NCI-H748 (cell line): ENCODE measurements at regions not wholly inside any gene's neighbourhood (a gene's known extent, or its start where the extent isn't known, plus 50 kb on each side); places are given as distances from the start of the nearest gene placed in this dataset.

ENCODE experiments used
- DNase-seq: peaks from one replicate; lab custom pipeline; 2025; ENCODE audit not compliant: unreplicated experiment; lab: John Stamatoyannopoulos, UW

DNA sequence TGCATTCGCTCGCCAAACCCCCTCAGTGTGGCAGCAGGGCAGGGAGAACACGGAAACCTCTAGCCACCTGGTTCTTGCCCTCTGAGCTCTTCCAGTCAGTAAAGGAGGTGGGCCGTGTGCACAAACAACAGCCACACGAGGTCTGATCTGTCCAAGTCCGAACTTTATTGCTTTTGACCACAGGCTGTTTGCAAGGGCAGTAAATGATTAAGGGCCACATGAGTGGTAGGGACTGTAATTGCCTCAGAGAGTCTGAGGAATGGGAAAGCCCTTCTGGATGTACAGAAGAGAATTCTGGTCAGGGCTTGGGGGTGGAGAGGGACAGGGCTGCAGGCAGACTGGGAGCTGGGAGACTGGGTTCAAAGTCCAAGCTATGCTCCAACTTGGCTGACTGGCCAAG is 75.7 kb upstream of the LHX1 start:
- no peak for DNase-seq

DNA sequence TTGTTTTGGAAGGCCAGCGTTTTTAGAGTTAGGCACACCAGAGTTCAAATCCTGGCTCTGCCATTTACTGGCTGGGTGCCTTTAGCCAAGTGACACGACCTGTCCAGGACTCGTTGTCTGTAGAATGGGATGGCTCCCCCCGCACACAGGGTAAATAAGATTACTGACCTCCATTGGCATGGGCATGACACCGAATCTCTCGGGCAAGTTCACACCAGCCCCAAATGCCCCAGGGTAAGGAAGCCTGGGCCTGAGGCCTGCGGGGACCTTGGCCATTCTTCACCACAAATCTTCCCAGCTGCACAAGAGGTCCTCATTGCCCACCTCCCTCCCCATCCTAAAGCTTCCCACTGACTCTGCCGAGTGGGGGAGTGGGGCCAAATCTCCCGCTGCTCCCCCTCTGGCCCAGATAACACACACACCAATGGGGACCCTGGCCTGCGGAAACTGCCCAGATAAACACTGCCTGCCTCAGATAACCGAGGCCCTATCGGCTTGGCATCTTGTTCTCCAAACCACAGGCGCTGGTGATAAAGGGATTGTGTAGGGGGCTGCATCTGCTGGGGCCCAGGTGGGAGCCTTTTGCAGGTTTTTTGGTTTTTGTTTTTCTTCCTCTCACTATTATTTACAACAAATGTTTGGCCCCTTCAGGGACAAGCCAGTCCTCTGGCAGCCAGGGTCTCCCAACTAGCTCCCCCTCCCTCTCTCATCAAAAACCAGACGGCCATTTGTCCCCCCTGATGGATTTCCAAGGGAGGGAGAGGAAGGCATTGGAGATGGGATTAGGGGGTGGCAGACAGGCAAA is 75.0 kb upstream of the LHX1 start:
- no peak for DNase-seq

DNA sequence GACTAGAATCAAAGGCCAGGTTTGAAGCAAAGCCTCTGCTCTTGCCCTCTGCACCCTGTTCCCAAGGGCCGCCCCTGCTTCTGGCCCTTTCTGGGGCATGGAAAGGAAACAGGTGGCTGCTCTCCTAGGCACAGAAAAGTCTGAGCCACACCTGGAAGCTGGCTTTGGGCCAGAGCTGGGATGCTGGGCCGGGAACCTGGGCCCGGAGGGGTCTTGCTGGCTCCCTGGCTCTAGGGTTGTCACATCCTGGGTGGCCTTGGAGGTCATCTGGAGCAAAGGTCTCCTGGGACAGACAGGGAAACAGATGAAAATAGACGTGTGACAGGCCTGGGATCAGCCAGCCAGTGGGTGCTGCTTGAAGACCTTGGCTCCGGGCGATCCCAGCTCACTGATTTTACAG is 74.1 kb upstream of the LHX1 start:
- DNase-seq: no peak

DNA sequence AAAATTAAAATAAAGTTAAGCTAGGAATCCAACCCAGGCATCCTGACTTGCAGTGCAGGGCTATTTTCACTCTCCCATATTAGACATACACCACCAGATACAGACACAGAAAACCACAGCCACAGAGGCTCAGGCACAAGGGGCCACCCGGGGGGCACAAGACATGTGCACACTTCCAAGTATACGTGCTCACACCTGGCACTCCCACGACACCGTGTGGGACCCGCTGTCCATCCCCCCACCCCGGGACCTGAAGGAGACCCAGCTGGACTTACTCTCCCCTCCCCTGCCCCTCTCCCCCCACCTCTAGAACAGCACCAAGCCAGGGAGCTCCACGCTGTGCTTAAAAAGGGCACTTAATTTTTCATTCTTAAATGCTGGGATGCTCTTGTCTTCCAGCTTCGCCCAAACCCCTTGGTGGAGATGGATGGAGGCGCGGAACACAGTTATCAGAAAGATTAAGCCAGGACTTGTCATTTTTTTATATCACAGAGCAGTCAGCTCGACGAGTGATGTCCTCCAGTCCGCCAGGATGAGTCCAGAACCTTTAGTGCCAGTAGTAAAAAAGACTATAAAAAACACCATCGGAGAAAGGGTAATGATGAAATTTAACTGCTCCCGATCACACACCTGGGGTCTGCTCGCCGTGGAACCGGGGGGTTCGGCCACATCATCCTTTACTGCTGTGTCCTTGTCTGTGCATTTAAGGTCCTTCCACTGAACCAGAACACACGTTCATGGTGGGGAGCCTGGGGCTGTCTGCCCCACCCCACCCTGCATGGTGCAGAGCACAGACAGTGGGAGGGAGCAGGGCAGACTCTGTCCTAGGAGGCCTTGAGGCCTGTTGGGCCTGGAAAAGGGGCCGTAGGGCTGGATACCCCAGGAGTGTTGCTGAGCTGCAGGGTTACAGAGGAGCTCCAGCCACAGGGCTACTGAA is 73.3 kb upstream of the LHX1 start:
- no peak for DNase-seq

DNA sequence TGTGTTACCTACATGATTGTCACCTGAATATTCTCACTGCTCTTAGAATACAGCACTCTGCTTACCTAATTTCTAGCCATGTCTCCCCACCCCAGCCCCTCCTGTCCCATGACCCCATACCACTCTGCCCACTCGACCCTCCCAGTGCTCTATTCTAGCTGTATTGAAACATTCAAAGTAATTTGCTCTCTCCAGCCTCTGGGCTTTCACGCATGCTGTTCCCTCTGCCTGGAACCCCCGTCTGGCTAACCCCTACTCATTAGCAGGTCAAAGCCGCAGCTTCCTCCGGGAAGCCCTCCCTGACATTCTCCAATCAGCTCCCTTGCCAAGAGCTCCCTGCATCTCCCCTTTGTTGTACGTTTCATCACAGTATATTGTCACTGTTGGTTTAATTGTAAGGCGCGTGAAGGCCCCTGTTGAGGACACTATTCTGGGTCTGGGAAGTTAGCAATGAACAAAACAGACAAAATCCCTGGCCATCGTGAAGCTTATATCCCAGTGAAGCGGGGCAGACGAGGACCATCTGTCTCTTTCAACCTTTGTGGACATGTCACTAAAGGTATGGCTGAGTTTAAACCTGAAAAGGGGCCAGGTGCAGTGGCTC is 72.3 kb upstream of the LHX1 start:
- DNase-seq: no peak

DNA sequence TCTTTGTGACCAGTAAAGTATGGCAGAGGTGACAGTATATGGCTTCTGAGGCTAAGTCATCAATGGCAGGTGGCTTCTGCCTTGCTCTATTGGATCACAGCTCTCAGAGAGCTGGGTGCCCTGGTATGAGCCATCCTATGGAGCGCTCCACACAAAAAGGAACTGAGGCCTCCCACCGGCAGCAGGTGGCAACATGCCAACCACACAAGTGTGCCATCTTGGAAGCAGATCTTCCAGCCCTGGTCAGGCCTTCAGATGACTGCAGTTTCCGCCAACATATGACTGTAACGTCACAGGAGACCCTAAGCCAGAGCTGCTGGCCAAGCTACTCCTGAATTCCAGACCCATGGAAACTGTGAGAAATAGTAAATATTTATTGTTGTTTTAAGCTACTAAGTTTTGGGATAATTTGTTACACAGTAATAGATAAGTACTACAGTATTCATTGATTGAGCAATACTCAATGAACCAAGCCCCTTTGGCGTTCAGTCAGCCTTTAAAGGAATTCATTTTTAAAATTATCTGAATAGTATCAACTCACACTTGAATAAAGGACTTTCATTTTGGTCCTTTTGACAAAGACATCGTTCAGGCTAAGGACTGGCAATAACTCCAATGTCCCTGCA is 69.4 kb upstream of the LHX1 start:
- DNase-seq: no peak

DNA sequence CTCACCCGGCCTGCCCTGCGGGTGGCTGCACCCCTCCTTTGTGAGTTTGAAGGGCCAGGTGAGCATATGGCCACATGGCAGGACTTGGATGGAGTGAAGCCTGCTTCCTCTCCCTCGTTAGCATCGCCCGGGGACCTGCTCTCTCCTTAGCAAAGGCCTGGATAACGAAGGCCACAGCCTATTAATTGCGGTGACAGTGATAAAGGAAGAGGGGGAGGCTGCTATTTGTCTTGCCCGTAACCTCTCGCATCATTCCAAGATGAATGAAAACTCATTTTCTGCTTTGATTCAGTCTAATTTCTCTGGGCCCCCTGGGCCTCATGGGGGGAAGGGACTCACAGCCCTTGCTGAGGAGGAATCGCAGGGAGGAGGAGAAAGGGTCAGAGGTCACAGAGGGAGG is 68.5 kb upstream of the LHX1 start:
- no peak for DNase-seq

DNA sequence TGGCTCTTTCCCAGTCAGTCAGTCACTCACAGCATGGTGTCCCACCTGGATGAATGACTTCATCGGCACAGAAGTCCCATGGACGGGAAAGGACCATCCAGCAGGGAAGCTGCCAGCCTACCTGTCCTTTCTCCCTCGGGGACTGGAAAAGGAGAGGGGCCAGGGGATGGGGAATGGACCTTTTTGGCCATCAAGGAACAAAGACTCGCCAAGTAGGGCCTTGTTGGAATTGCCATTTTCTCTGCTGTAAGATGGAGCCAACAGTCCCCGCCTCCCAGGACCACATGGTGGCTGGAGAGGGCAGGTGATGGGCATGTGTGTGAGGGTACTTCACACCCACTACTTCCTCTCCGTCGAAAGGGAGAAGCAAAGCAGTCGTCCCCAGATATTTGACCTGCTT is 67.8 kb upstream of the LHX1 start:
- no peak for DNase-seq

DNA sequence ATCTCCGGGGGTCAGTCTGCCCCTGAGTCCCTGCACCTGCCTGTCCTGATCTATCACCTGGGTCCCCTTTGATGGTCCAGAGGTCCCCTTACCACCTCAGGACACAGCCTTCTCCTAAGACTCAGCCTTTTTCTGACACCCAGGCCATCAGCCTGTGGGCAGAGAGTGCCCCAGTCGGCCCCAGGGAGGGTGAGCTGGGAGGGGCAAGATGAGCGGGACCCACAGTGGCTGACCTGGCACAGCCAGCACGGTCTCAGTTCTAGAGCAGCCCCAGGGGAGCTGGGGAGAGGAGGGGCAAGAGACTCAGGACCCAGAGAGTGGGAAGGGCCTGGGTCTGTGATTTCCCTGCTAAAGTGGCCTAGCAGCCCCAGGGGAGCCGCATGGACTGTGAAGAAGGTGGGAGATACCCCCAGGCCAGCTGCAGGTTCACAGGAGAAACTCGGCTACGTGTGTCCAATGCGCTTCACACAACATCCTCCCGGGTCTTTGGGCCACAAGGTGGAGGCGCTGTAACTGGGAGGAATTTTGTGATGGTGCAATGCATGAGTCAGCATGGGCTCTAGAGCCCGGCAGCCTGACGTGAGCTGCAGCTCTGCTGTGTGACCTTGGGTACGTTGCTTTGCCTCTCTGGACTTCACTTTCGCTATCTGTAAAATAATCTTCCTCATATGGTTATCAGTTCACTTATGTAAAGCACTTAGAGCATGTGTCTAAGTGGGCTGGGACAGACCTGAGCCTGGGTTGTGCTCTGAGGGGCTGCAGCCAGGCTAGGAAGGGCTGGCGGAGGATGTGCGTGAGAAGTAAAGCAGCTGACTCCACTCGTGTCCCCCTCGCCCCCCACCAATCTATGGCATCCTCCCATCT is 67.2 kb upstream of the LHX1 start:
- no peak for DNase-seq

DNA sequence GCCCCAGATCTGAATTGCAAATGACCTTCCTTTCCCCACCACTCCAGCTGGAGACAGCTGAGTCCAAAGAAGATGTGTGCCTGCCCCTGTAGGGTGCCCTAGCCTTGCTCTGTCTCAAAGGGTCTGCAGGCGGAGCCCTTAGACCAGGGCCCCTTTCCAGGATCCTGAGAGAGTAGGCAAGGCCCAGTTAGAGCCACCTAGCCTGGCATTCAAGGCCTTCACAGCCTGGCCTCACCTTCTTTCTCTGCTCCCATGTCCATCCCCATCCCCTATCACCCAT is 66.6 kb upstream of the LHX1 start:
- no peak for DNase-seq

DNA sequence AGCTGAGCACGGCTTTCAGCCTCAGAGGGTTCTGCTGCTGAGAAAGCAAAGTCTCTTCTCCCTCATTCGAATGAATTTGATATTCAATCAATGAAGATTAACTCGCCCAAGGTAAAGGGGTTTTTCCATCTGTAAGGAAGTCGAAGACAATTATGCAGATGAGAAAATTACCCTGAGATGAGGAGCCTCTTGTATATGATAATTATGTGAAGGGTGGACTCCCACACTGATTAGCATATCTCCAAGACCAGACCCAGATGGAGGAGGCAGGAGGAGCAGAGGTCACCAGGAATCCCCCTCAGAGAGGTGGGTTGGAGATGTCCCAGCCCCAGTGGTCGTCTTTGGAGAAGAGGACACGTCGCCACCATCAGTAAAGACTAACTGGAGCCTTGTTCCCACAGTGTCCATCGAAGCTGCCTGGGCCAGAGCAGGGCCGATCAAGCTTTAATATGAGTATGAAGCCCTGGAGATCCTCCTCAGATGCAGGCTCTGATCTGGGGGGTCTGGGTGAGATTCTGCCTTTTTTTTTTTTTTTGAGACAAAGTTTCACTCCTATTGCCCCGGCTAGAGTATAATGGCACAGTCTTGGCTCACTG is 61.5 kb upstream of the LHX1 start:
- DNase-seq: no peak

DNA sequence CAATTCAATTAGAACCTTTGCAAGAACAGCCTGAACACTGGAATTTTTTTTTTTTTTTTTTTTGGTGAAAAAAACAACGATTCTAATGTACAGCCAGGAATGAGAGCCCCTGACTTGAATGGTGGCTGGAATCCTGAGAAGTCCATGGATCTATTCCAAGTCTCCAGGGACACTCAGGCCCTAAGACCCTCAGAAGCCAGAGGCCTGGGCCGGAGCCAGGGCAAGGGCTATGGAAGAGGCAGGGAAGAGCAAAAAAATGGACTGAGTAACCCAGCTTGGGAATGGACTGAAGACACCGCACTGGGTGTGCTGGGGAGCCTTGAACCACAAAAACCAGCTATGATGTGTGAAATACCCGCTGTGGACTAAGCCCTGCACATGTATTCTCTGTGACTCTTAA is 60.3 kb upstream of the LHX1 start:
- DNase-seq: no peak

DNA sequence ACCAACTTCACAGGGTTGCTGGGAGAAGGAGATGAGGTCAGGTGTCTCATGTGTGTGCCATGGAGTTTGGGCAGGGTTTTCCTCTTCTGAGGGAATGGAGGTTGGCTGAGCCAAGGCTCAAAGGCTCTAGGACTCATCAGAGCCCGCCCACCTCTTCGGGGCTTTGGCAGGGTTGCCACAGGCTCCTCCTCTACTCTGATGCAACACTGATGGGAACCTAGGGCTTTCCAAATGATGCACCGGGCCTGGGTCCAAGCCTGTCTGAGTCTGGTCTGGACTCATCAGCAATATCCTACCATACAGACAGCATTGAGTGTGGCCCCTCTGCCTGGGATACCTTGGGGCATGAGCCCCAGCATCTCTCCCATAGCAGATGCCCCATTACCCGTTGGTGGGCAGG is 59.5 kb upstream of the LHX1 start:
- DNase-seq: no peak

DNA sequence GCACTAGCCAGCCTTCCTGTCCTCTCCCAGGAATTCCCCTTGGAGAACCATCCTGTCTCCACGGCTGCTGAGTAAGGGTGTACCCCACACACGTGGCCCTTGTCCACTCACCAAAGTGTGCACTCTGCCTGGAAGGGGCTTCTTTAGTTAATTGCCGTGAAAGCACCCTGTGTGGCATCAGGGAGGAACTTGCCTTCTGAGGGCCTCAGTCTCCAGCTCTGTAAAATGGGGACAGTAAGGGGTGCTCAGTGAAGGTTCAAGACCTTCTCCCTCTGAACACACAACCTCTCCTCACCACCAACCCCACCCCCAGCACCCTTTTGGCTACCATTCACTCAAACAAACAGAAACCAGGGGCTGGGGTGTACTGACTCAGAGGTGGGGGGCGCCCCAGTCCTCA is 59.1 kb upstream of the LHX1 start:
- no peak for DNase-seq

DNA sequence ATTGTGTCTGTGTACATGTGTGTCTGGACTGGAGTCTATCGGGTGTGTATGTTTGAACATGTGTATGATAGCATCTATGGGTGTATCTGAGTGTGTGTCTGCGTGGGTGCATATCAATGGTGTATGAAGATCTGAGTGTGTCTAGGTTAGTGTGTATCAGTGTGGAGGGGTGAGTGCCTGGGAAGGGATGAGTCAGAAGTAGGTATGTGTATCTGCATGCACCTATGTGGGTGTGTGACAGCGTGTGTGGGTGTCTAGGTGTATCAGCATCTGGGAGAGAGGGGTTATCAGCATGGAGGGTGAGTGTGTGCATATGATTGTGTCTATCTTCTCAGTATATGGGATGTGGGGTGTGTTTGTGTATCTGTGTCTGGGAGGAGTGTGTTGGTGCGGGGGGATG is 58.2 kb upstream of the LHX1 start:
- no peak for DNase-seq

DNA sequence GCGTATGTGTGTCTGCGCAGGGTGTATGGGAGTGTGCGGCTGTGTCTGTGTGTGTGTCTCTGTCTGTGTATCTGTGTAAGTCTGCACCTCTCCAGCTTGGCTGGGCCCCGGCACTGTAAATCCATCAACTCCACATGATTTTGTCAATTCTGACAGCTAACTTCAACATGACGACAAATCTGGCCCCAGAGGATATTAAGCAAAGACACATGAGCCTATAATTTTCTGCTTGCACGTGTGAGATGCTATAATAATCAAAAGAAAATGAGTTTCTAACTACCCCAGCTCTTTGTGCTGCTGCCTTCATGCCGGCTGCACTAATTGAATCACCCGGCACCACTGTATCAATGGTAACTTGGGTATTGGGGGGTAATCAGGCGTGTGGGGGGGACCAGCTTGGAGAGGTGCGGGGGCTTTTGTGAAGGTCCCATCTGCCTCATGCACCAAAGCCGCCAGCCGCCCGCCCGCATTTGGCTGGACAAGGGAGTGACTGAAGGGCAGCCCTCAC is 57.6 kb upstream of the LHX1 start:
- no peak for DNase-seq

DNA sequence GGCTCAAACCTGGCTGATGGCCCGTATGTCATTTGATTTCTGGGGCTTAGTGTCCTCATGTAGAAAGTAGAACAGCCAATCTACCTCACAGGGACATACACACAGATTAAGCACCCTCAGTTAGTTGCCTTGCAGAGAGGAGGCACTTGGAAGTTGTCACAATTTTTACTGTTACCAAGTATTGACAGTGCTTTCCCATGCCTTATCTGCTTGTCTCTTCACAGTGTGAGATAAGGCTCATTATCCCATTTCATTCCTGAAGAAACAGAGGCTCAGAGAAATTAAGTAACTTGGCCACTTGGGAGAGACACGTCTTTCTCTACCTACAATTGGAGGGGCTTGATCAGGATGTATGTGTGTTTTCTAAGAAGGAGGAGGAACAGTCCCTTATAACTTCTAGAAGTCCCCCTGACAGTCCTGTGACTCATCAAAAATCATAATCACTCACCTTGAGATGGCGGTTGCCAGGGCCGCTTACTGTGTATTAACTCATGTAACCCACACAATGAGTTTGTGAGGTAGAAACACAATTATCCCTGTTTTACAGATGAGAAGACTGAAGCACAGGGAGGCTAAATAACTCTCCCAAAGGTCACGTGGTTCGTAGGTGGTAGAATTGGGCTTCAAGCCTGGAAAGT is 56.9 kb upstream of the LHX1 start:
- DNase-seq: no peak

DNA sequence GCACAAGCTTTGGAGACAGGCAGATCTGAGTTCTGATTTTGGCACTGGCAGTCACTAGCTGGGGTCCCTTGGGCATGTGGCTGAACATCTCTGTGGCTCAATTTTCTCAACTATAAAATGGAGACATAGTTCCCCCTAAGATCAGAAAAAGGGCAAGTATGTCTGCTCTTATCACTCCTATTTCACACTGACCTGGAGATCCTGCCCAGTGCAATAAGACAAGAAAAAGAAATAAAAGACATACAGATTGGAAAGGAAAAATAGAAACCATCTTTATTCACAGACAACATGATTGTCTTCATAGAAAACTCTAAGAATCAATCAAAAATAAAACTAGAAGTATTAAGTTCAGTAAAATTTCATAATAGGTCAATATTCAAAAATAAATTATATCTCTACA is 56.0 kb upstream of the LHX1 start:
- DNase-seq: no peak

DNA sequence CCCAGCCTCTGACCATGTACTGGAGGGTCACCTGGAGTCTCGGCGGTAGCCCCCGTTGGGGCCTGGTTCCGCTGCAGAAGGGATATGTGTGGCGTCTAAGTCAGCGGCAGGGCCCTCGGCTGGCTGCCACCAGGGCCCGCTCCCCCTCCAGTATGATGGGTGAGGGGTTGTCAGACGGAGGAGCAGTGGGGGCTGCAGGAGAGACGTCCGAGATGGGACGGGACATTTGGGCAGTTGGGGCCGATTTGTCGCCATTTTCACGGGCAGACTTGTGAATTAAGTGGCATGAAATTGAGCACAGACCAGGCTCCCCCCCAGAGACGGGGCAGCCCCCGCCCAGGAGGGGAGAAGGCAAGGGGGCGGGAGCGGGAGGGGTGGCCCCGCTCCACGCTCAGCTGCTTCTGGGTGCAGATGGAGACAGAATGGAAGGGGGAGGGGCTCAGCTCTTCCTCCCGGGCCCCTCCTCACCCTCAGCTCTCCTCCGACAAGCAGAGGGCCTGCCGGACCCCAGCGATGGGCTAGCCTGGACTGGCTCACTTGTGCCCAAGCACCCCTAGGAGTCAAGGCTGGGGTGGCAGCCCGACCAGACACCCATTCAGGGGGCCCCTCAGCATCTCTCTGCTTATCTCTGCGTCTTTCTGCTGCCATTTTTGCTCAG is 52.7 kb upstream of the LHX1 start:
- no peak for DNase-seq
